Left ventricle myocardium superior (tissue), 1 donor: ENCODE measurements at regions not wholly inside any gene's neighbourhood (a gene's known extent, or its start where the extent isn't known, plus 50 kb on each side); places are given as distances from the start of the nearest gene placed in this dataset.
"Not testable (repeated sequence)": the region's sequence is repeated elsewhere in the genome, so short reads cannot be mapped to it uniquely, and the experiment has no call there.

ENCODE experiments used
- ATAC-seq: fragments of 200-7000 bp; cut with Tn5 transposase; one replicate; pipeline ENCODE4 v1.9.1; 2020; ENCODE audit warnings: mild to moderate bottlenecking, moderate library complexity
- DNase-seq: peaks from one replicate; pipeline ENCODE4 v3.0.0-alpha.2; 2020
- intact Hi-C: fragments of 100-400 bp; cut with micrococcal nuclease; formaldehyde crosslinking; loops from one replicate; pipeline ENCODE4 v1.11.0; 2022
- donor health status: DM: no; HTN: yes; CAD: no; lungs with severe emphysema.

DNA sequence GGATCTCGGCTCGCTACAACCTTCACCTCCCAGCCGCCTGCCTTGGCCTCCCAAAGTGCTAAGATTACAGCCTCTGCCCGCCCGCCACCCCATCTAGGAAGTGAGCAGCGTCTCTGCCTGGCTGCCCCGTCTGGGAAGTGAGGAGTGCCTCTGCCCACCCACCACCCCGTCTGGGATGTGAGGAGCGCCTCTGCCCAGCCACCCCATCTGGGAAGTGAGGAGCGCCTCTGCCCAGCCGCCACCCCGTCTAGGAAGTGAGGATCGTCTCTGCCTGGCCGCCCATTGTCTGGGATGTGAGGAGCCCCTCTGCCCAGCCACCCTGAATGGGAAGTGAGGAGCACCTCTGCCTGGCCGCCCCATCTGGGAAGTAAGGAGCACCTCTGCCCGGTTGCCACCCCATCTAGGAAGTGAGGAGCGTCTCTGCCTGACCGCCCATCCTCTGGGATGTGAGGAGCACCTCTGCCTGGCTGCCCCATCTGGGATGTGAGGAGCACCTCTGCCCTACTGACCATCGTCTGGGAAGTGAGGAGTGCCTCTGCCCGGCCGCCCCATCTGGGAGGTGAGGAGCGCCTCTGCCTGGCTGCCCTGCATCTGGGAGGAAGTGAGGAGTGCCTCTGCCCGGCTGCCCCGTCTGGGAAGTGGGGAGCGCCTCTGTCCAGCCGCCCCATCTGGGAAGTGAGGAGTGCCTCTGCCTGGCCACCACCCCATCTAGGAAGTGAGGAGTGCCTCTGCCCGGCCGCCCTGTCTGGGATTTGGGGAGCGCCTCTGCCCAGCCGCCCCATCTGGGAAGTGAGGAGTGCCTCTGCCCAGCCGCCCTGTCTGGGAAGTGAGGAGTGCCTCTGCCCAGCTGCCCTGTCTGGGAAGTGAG, 90.4 kb upstream of the ZNF519 start:
- intact Hi-C loops, DNase-seq, ATAC-seq: not testable (repeated sequence)

- DNase-seq (no peak), ATAC-seq (no peak)
- intact Hi-C loops = no loop called here
These were observed 89.5 kb upstream of the ZNF519 start for GRCh38 chr18:14221689-14222088.

DNA sequence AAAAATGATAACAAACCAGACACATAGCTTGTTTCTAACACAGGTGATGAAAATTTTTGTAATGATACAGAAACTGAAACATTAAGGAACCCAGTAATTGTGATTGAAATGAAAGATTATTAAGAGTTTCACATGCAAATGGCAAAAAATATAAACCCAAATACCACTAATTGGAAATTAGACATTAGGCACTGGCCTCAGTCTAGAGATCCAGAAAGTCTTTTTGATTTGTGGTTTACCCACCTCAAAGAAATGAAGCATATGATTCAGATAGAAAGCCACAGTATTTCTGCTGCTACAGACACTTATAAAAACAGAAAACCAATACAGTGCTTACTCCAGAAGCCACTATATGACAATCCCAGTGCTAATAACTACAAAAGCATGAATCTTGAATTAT, 83.7 kb upstream of the ZNF519 start:
- ATAC-seq, DNase-seq, intact Hi-C loops: not testable (repeated sequence)

- intact Hi-C loops, ATAC-seq, DNase-seq: not testable (repeated sequence)
These were observed 71.2 kb upstream of the ZNF519 start for GRCh38 chr18:14203424-14203823.

DNA sequence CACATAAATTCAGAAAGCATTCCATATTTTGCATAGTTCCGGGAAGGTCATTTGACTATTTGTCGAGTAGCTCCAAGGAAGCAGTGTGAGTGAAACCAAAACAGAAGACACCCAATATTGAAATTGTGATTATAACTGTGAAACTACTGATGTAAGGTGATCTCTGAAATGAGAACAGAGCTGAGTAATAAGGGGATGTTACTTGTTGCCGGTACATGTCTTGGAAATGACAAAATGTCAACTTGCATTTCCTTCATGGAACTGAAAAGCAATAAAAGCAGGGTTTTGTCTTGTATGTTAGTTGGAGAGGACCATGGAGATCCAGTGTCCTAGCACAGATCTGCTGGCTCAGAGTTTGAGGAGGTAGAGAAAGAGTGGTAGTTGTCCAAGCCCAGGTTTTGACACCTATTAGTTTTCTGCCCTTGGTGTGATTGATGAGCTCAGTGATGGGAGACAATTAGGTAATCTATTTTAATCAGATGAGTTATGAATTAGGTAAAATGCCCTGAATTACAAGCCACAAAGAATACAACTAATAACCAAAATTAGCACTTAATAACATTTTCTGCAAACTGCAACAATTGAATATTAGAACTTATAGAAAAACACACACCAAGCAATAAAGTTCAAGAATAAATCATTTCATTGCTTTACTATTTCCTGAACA, 58.7 kb upstream of the ZNF519 start:
- DNase-seq, intact Hi-C loops, ATAC-seq: not testable (repeated sequence)

- intact Hi-C loops = no loop called here
- DNase-seq (no peak), ATAC-seq (no peak)
These were observed 57.6 kb upstream of the ZNF519 start for GRCh38 chr18:14189858-14190257.

DNA sequence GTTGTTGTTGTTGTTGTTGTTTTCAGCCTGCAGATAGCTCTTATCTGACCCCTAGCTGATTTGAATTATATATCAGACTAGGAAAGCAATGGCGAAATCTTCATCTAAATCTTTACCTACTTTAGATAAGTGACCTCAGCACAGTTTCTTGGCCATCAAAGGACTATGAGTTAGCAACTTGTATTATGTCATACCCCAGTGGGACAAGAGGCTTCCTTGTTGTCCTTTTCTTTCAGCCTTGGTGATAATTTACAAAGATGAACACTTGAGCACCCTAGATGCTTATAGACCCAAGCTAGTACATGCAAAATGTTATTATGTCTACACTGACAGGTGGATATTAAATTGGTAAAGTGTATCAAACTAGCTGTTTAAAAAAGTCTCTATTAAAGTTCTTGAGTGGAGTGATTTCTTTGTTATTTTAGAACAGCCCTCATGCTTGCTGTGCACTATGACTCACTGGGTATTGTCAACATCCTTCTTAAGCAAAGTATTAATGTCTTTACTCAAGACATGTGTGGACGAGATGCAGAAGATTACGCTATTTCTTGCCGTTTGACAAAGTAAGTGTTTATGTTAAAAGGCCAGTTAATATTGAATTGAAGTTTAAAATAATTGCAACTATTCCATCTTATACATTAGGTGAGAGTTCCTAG, 56.6 kb upstream of the ZNF519 start:
- ATAC-seq, intact Hi-C loops, DNase-seq: not testable (repeated sequence)
